ENCODE measurements at regions not wholly inside any gene's neighbourhood (a gene's known extent, or its start where the extent isn't known, plus 50 kb on each side); places are given as distances from the start of the nearest gene placed in this dataset.

- no peak for TF ChIP-seq CTCF (IDR thresholded peaks at IDR 0.05)
- Histone ChIP-seq H3K36me3 (no peaks in the 10 kb centered on the region), H3K4me3 (no peak overlapping the region), H3K9me3 (no peaks in the 10 kb centered on the region), H3K27me3 (replicated peaks; ENCODE audit: insufficient read depth) (no peaks in the 10 kb centered on the region), H3K4me1 (ENCODE audit: control insufficient read depth in 1 of 2, low read depth in 2 of 2) (no peaks in the 10 kb centered on the region), H3K27ac (no peak overlapping the region)
- DNase-seq (ENCODE audit: low spot score) (no peak), ATAC-seq (ENCODE audit: insufficient number of reproducible peaks, low FRiP score, low read depth) (no peak)
These were observed 1898.8 kb upstream of the PIK3C3 start for GRCh38 chr18:40056079-40056692.

GRCh38 chr18:40055262-40055661 is 1899.8 kb upstream of the PIK3C3 start:
- Histone ChIP-seq H3K27ac (no peak overlapping the region), H3K4me3 (no peak overlapping the region), H3K36me3 (no peaks in the 10 kb centered on the region), H3K9me3 (no peaks in the 10 kb centered on the region), H3K27me3 (replicated peaks; ENCODE audit: insufficient read depth) (no peaks in the 10 kb centered on the region), H3K4me1 (ENCODE audit: control insufficient read depth in 1 of 2, low read depth in 2 of 2) (no peaks in the 10 kb centered on the region)
- ATAC-seq (ENCODE audit: insufficient number of reproducible peaks, low FRiP score, low read depth) (no peak), DNase-seq (ENCODE audit: low spot score) (no peak)
- TF ChIP-seq CTCF (IDR thresholded peaks at IDR 0.05): no peak

GRCh38 chr18:40049716-40050115 is 1905.3 kb upstream of the PIK3C3 start:
- Histone ChIP-seq H3K9me3 (no peaks in the 10 kb centered on the region), H3K27ac (no peak overlapping the region), H3K36me3 (no peaks in the 10 kb centered on the region), H3K27me3 (replicated peaks; ENCODE audit: insufficient read depth) (no peaks in the 10 kb centered on the region), H3K4me1 (ENCODE audit: control insufficient read depth in 1 of 2, low read depth in 2 of 2) (no peaks in the 10 kb centered on the region), H3K4me3 (no peak overlapping the region)
- TF ChIP-seq CTCF (IDR thresholded peaks at IDR 0.05): no peak
- no peak for DNase-seq (ENCODE audit: low spot score)
- ATAC-seq (ENCODE audit: insufficient number of reproducible peaks, low FRiP score, low read depth): no peak

- no peaks in the 10 kb centered on the region for H3K27me3 ChIP-seq (replicated peaks; ENCODE audit: insufficient read depth)
- H3K9me3 ChIP-seq: no peaks in the 10 kb centered on the region
- no peaks in the 10 kb centered on the region for H3K36me3 ChIP-seq
- no peak for TF ChIP-seq CTCF (IDR thresholded peaks at IDR 0.05)
- H3K4me3 ChIP-seq: no peak overlapping the region
- H3K4me1 ChIP-seq (ENCODE audit: control insufficient read depth in 1 of 2, low read depth in 2 of 2): no peaks in the 10 kb centered on the region
- H3K27ac ChIP-seq: no peak overlapping the region
- ATAC-seq (ENCODE audit: insufficient number of reproducible peaks, low FRiP score, low read depth) (no peak), DNase-seq (ENCODE audit: low spot score) (no peak)
These were observed 1906.0 kb upstream of the PIK3C3 start for GRCh38 chr18:40048886-40049650.

GRCh38 chr18:40048253-40048652 is 1906.8 kb upstream of the PIK3C3 start:
- H3K4me3 ChIP-seq: no peak overlapping the region
- ATAC-seq (ENCODE audit: insufficient number of reproducible peaks, low FRiP score, low read depth) (no peak), DNase-seq (ENCODE audit: low spot score) (no peak)
- H3K36me3 ChIP-seq: no peaks in the 10 kb centered on the region
- H3K27me3 ChIP-seq (replicated peaks; ENCODE audit: insufficient read depth): no peaks in the 10 kb centered on the region
- no peak overlapping the region for H3K27ac ChIP-seq
- no peaks in the 10 kb centered on the region for H3K9me3 ChIP-seq
- H3K4me1 ChIP-seq (ENCODE audit: control insufficient read depth in 1 of 2, low read depth in 2 of 2): no peaks in the 10 kb centered on the region
- no peak for TF ChIP-seq CTCF (IDR thresholded peaks at IDR 0.05)
